Sciatic nerve (tissue), 2 donors: ENCODE measurements at regions not wholly inside any gene's neighbourhood (a gene's known extent, or its start where the extent isn't known, plus 50 kb on each side); places are given as distances from the start of the nearest gene placed in this dataset. TPM values are rescaled to one million over a fixed set of nuclear protein-coding genes. Genes with fewer than 3 reads are reported as not detected.
"Not testable (repeated sequence)": the region's sequence is repeated elsewhere in the genome, so short reads cannot be mapped to it uniquely, and the experiment has no call there.

ENCODE experiments used
- ATAC-seq: fragments of 200-7000 bp; cut with Tn5 transposase; one replicate; pipeline ENCODE4 v1.9.1; 2020; ENCODE audit warnings: mild to moderate bottlenecking, moderate library complexity
- DNase-seq: peaks from one replicate; pipeline ENCODE4 v3.0.0-alpha.2; 2020; ENCODE audit warnings: low spot score
- intact Hi-C: fragments of 100-400 bp; cut with DNase I; formaldehyde crosslinking; loops from one replicate; pipeline ENCODE4 v1.14.2; 2022
- microRNA-seq: library from miRNA; unstranded; fragments of <30 nt; microRNA quantifications from one replicate; pipeline ENCODE4 v1.2.0, GENCODE V29; 2020
- donor health status: DM: no; HTN: no; CAD: no.
- donor health status: DM: no; HTN: no; CAD: no.

- DNase-seq (no peak), ATAC-seq (no peak)
- intact Hi-C loops, result no loop called here
Observed at GRCh38 chr4:29336861-29337260, 1383.3 kb upstream of the PCDH7 start.

- no peak for DNase-seq
- intact Hi-C loops, result no loop called here
- no peak for ATAC-seq
Observed at GRCh38 chr4:29372971-29373370, 1347.2 kb upstream of the PCDH7 start.

- ATAC-seq (no peak), DNase-seq (no peak)
- intact Hi-C loops, result no loop called here
Observed at GRCh38 chr4:29375716-29376115, 1344.5 kb upstream of the PCDH7 start.

GRCh38 chr4:29378237-29378636 is 1341.9 kb upstream of the PCDH7 start:
- intact Hi-C loops, ATAC-seq, DNase-seq: not testable (repeated sequence)

DNA sequence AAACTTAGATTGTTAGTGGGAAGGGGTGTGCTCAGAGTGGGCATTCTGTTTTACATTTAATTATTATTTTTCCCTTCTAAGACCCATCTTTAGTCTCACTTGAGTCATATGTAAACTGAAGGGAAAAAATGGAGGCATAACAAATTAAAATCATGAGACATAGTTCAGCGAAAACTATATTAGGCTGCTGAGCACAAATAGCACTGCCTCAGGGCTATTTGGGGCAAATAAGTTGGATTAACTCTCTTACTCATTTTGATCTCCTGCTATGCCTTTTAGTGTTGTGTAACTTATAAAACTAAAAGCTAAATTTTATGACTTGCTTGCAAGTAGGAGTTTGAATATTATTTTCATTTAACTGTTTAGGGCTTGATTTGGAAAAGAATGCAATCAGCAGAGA is 1329.2 kb upstream of the PCDH7 start:
- intact Hi-C loops, result no loop called here
- no peak for ATAC-seq
- DNase-seq, result no peak

GRCh38 chr4:29405116-29405515 is 1315.1 kb upstream of the PCDH7 start:
- intact Hi-C loops, result no loop called here
- ATAC-seq, result no peak
- no peak for DNase-seq

DNA sequence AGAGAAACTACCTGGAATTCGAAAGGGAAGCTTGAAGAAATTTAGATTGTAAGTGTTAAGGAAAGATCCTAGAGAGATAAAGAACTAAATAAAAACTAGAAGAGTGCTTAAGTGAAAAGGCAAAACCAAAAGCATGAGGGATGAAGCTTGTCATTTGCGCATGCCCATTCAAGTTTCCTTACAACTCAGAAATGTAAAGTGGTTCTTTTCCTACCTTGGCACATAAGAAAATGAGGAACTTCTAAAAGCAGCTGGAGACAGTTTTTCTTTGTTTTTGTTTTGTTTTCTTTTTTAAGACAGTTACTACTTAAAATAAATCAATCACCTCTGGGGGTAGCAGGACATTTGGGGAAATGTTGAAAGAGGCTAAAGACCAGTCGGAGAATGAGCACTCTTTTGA is 1304.4 kb upstream of the PCDH7 start:
- DNase-seq, result no peak
- ATAC-seq, result no peak
- intact Hi-C loops, result no loop called here

DNA sequence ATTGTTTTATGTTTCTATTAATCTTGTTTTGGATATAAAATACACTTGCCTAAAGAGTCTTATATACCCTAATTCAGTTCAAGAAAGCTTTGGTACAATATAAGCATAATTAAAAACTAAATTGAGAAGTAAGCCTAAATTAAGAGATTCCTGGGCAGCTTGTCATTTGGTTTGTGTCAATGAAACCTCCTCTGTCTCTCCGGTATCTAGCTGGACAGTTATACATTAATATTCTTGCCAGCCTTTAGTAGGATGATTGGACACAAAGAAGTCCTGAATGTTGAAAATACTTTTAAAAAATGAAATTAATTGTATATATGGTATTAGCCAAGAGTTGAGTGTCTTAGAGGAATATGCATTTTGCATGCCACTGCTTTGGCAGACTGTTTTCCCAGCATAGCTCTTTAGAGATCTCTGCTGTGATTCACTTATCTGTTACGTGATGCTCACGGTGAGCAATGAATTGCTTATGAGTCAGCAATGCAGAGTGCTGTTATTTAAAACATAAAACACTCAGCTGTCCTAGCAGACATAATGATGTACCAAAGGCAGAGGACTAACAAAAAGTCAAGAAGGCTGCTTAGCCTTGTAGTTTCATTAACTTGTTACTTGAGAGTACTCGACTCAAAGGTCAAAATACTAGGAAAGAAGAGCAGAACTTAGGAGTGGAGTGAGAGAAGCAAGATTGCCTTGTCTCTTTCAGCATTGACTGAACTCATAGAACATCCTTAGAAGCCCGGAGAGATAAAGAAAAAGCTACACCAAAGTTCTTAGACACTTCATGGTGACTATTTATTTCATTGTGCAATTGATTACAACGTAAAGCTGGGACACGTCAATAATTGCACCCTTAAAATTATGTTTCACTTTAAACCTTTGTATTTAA is 1296.1 kb upstream of the PCDH7 start:
- intact Hi-C loops, result no loop called here
- ATAC-seq (no peak), DNase-seq (no peak)

DNA sequence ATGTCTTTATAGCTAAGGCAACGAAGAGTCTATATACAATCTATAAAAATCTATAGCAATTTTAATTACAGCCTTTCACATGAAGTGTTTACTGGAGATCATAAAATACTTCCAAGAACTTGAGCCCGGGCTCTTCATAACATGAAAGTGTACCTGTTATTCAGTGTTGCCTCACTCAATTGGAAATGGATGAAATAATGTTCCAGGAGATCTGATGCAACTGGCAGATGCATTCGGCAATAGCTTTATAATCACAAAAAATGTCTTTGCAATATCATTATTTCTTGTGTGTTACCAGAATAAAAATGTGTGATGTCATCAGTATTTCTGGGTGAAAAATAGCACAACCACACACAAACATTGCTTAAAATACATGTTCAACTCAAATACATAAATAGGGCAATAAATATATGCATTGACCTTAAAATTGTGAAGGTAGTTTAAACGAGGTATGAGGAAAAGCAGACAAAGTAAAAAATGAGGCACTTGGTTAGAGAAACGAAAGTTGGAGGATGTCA is 1266.8 kb upstream of the PCDH7 start:
- ATAC-seq (no peak), DNase-seq (no peak)
- intact Hi-C loops, result no loop called here

DNA sequence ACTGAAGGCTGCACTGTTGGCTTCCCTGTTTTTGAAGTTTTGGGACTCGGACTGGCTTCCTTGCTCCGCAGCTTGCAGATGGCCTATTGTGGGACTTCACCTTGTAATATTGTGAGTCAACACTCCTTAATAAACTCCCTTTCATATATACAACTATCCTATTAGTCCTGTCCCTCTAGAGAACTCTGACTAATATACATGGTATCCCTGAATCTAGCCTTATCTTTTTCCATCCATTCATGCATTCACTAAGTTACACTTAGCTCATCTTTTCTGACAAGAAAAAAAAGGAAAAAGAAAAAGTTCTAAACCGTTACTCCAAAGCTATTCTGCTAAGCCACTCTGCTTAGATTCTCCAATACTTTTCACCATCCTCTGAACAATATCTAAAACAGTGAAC is 1260.2 kb upstream of the PCDH7 start:
- no peak for DNase-seq
- no peak for ATAC-seq
- intact Hi-C loops, result no loop called here

- ATAC-seq (no peak), DNase-seq (no peak)
- intact Hi-C loops, result no loop called here
Observed at GRCh38 chr4:29467044-29467717, 1253.0 kb upstream of the PCDH7 start.

Small RNA genes in the stretch of these regions (microRNA-seq; reads per million reads assigned to microRNA genes)
- gene MIR4275, result not detected
